Tibial nerve (tissue), 4 donors: ENCODE measurements at regions not wholly inside any gene's neighbourhood (a gene's known extent, or its start where the extent isn't known, plus 50 kb on each side); places are given as distances from the start of the nearest gene placed in this dataset.

Source experiments
- DNase-seq, 2 donors: peaks; one replicate each; pipeline ENCODE4 v3.0.0-alpha.2; 2019; ENCODE audit warnings: low spot score in 2 of 2
- H3K27ac ChIP-seq, 4 donors: fragments of 200-600 bp; sonication (generic) in 3 of 4; one replicate each; pipeline ENCODE4 v1.5.1; 2017 to 2019; ENCODE audit warnings: mild to moderate bottlenecking in 1 of 4
- H3K27me3 ChIP-seq, 2 donors: fragments of 200-600 bp; sonication (generic) in 1 of 2; one replicate each; pipeline versions ENCODE4 v1.5.1 to v1.6.0; 2017 to 2019
- H3K36me3 ChIP-seq, 3 donors: fragments of 200-600 bp; sonication (generic); one replicate each; pipeline ENCODE4 v1.5.1; 2018 to 2019
- H3K4me1 ChIP-seq, 4 donors: fragments of 200-600 bp; sonication (generic) in 3 of 4; one replicate each; pipeline ENCODE4 v1.5.1; 2017 to 2019
- H3K4me3 ChIP-seq, 4 donors: fragments of 200-600 bp; sonication (generic) in 3 of 4; one replicate each; pipeline ENCODE4 v1.5.1; 2017 to 2019; ENCODE audit warnings: mild to moderate bottlenecking in 1 of 4, moderate library complexity in 1 of 4
- H3K9me3 ChIP-seq, 4 donors: fragments of 200-600 bp; sonication (generic) in 3 of 4; one replicate each; pipeline ENCODE4 v1.5.1; 2017 to 2019
- EP300 ChIP-seq, 2 donors: sonication (generic); formaldehyde crosslinking; IDR thresholded peaks; one replicate each; pipeline ENCODE4 v1.6.1; 2017; ENCODE audit warnings: antibody characterized with exemption in 2 of 2, mild to moderate bottlenecking in 1 of 2
- POLR2A ChIP-seq, 2 donors: fragments of 450-650 bp; IDR thresholded peaks; one replicate each; pipeline ENCODE4 v1.6.1; 2017; ENCODE audit warnings: antibody characterized with exemption in 2 of 2, mild to moderate bottlenecking in 2 of 2, moderate library complexity in 2 of 2
- WGBS, 2 donors: methylation state at CpG; one replicate each; pipeline ENCODE4 v1.1.5; 2018; 5-methylcytosine and 5-hydroxymethylcytosine counted together
- TF ChIP-seq, protein P1 (sequence below), 5 experiments: fragments of 200-600 bp in 3 of 5; fragments of 450-650 bp in 2 of 5; sonication (generic) in 3 of 5; IDR thresholded peaks; one replicate each; pipeline ENCODE4 v1.5.1; 2016 to 2019; ENCODE audit warnings: antibody characterized with exemption in 5 of 5, mild to moderate bottlenecking in 3 of 5, moderate library complexity in 2 of 5

DNA sequence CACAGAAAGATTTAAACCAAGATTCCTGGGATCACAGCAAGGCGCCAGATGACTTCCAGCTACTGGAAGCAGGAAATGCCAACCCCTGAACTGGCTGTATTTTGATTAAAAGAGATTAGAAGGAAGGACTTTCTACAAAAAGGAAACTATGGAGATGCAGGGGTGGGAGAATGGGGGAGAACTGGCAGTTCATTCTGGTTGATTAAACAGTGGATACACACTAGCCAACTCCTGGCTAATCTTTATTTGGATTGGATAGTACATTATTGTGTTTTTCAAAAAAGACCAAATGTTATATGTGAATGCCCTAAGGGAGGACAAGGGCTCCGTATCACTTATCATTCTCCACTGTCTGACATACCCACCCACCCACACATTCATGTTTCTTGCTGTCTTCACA is 93.2 kb downstream of the CDO1 start:
- 27 to 37% methylated on average over 2 of the region's 2 CpGs for WGBS, 2 donors
- Histone ChIP-seq H3K36me3 (no peaks in the 10 kb centered on the region), H3K27me3 (no peaks in the 10 kb centered on the region), H3K9me3 (no peaks in the 10 kb centered on the region), H3K27ac (peak overlapping the region in 3 of 4 donors; percentile 42 to 76 (median 66)), H3K4me3 (no peak overlapping the region), H3K4me1 (peaks cover 0 to 42% (median 3%) of the 10 kb centered on the region in 4 donors)
- TF ChIP-seq POLR2A (IDR thresholded peaks at IDR 0.05) (no peak), EP300 (IDR thresholded peaks at IDR 0.05) (no peak)
- TF ChIP-seq, protein P1, sequence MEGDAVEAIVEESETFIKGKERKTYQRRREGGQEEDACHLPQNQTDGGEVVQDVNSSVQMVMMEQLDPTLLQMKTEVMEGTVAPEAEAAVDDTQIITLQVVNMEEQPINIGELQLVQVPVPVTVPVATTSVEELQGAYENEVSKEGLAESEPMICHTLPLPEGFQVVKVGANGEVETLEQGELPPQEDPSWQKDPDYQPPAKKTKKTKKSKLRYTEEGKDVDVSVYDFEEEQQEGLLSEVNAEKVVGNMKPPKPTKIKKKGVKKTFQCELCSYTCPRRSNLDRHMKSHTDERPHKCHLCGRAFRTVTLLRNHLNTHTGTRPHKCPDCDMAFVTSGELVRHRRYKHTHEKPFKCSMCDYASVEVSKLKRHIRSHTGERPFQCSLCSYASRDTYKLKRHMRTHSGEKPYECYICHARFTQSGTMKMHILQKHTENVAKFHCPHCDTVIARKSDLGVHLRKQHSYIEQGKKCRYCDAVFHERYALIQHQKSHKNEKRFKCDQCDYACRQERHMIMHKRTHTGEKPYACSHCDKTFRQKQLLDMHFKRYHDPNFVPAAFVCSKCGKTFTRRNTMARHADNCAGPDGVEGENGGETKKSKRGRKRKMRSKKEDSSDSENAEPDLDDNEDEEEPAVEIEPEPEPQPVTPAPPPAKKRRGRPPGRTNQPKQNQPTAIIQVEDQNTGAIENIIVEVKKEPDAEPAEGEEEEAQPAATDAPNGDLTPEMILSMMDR (IDR thresholded peaks at IDR 0.05): no peak
- DNase-seq: no peak

DNA sequence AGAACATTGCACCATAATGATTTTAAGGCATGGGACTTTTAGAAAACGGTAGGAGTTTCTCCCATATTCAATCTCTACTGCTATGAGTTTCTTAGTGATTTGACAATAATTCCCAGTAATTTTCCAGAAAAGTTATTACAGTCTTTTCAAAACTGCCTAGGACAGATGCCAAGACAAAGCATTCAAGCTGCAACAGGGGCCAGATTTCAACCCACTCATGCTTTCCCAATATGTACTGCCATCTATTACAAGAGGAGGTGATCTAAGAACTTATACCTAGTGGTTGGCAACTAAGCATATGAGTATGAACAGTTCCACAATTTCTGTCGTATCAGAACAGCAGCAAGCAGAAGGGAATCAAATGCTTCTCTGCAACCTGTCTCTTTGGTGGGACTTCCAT is 95.1 kb upstream of the TMED7 start:
- no peak for DNase-seq
- Histone ChIP-seq H3K27me3 (no peaks in the 10 kb centered on the region), H3K9me3 (no peaks in the 10 kb centered on the region), H3K27ac (peak overlapping the region in 2 of 4 donors; percentile 70 to 77), H3K4me3 (no peak overlapping the region), H3K4me1 (peaks cover 0 to 48% (median 5%) of the 10 kb centered on the region in 4 donors), H3K36me3 (no peaks in the 10 kb centered on the region)
- WGBS, 2 donors: 48 to 60% methylated on average over 2 of the region's 2 CpGs
- TF ChIP-seq POLR2A (IDR thresholded peaks at IDR 0.05): no peak
- TF ChIP-seq, protein P1 (IDR thresholded peaks at IDR 0.05): no peak
- TF ChIP-seq EP300 (IDR thresholded peaks at IDR 0.05): no peak

DNA sequence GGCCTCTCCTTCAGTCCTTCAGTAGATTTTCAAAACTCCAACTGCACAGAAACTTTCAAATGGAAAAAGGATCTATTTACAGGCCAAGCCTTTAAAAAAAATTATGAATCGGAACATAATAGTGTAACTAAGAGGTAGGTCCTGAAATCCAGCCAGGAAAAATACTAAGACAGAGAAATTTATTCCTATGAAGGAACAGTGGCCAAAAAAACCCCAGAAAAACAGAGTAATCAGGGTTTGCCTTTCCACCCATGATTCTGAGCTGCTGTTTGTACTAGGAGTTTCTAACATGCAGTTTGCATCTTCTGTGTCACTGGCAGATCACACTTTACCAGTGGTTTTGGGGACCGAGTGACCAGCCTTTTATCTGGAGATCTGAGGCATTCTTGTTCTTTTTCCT is 93.1 kb upstream of the TMED7 start:
- 40 to 41% methylated on average over 2 of the region's 2 CpGs for WGBS, 2 donors
- Histone ChIP-seq H3K9me3 (no peaks in the 10 kb centered on the region), H3K4me3 (no peak overlapping the region), H3K36me3 (no peaks in the 10 kb centered on the region), H3K27me3 (no peaks in the 10 kb centered on the region), H3K4me1 (peaks cover 0 to 48% (median 5%) of the 10 kb centered on the region in 4 donors), H3K27ac (peak overlapping the region; percentile 36 to 77 (median 71))
- peak in 1 of 2 donors; percentile 38 for DNase-seq
- no peak for TF ChIP-seq POLR2A (IDR thresholded peaks at IDR 0.05)
- peak in 1 of 2 donors; percentile 55 for TF ChIP-seq EP300 (IDR thresholded peaks at IDR 0.05)
- TF ChIP-seq, protein P1 (IDR thresholded peaks at IDR 0.05): no peak

DNA sequence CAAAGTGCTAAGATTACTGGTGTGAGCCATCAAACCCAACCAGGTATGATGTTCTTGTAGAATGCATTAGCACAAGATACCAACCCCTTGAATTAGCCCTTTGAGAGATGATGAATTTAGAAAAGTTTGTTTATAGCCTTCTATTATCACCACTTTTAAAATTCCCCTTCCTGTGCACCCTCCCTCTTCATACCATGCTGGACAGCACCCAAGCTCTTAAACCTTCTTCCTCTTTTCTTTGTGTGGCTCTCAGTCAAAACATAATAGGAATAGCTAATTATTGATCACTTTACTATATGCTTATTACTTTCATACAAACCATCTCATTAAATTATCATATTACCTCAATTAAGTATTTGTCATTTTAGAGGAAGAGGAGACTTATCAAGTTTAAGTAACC is 87.6 kb upstream of the TMED7 start:
- TF ChIP-seq EP300 (IDR thresholded peaks at IDR 0.05) (no peak), POLR2A (IDR thresholded peaks at IDR 0.05) (no peak)
- TF ChIP-seq, protein P1 (IDR thresholded peaks at IDR 0.05): no peak
- no peak overlapping the region for H3K27ac ChIP-seq
- no peak for DNase-seq
- no peaks in the 10 kb centered on the region for H3K27me3 ChIP-seq
- H3K9me3 ChIP-seq: no peaks in the 10 kb centered on the region
- H3K4me3 ChIP-seq: no peak overlapping the region
- no peaks in the 10 kb centered on the region for H3K36me3 ChIP-seq
- peaks cover 0 to 21% (median 3%) of the 10 kb centered on the region in 4 donors for H3K4me1 ChIP-seq

DNA sequence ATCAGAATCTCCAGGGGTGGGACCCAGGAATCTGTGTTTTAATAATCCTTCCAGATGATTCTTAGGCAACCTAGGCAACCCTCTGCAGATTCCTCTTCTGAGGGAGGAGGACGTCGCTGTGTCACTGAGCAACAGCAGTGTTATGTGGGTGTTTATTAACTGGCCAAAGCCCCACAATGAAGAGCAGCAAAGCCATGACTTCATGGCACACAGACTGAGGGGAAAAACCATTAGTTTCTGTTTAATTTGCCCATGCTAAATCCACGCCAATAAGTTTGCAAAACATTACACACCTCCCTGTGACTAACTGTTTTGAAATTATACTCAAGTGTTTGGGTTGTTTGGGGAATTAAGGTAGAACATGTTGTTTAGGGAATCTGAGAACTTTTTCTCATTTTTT is 83.7 kb upstream of the TMED7 start:
- H3K4me3 ChIP-seq: no peak overlapping the region
- H3K9me3 ChIP-seq: no peaks in the 10 kb centered on the region
- peak in 1 of 2 donors; percentile 36 for DNase-seq
- TF ChIP-seq, protein P1 (IDR thresholded peaks at IDR 0.05): no peak
- peak in 1 of 2 donors; percentile 77 for TF ChIP-seq EP300 (IDR thresholded peaks at IDR 0.05)
- H3K4me1 ChIP-seq: peaks cover 0 to 15% (median 0%) of the 10 kb centered on the region in 4 donors
- 56 to 63% methylated on average over 3 of the region's 3 CpGs for WGBS, 2 donors
- H3K27me3 ChIP-seq: no peaks in the 10 kb centered on the region
- no peaks in the 10 kb centered on the region for H3K36me3 ChIP-seq
- peak overlapping the region in 1 of 4 donors; percentile 76 for H3K27ac ChIP-seq
